ENCODE measurements at regions not wholly inside any gene's neighbourhood (a gene's known extent, or its start where the extent isn't known, plus 50 kb on each side); places are given as distances from the start of the nearest gene placed in this dataset.
A peak's percentile ranks its signal among the peaks of the same experiment; 100 is the strongest.

- no peak for DNase-seq
These were observed 305.1 kb upstream of the RGMB start for GRCh38 chr5:98468188-98468869.

GRCh38 chr5:98470747-98471146, 302.7 kb upstream of the RGMB start:
- DNase-seq: no peak

GRCh38 chr5:98471458-98471857, 302.0 kb upstream of the RGMB start:
- no peak for DNase-seq

GRCh38 chr5:98474216-98474615, 299.2 kb upstream of the RGMB start:
- no peak for DNase-seq

GRCh38 chr5:98474782-98475181, 298.7 kb upstream of the RGMB start:
- DNase-seq: no peak

- no peak for DNase-seq
These were observed 290.9 kb upstream of the RGMB start for GRCh38 chr5:98482321-98483300.

- no peak for DNase-seq
These were observed 290.2 kb upstream of the RGMB start for GRCh38 chr5:98483301-98483685.

GRCh38 chr5:98489021-98489420, 284.4 kb upstream of the RGMB start:
- DNase-seq: no peak

GRCh38 chr5:98490348-98490747, 283.1 kb upstream of the RGMB start:
- no peak for DNase-seq

- DNase-seq: no peak
These were observed 281.2 kb upstream of the RGMB start for GRCh38 chr5:98492258-98492657.

- no peak for DNase-seq
These were observed 276.0 kb upstream of the RGMB start for GRCh38 chr5:98497418-98497817.

- DNase-seq: no peak
These were observed 275.4 kb upstream of the RGMB start for GRCh38 chr5:98498028-98498427.

GRCh38 chr5:98499892-98500291, 273.6 kb upstream of the RGMB start:
- DNase-seq: peak; percentile 16 to 44

- no peak for DNase-seq
These were observed 272.7 kb upstream of the RGMB start for GRCh38 chr5:98500811-98501210.

GRCh38 chr5:98503616-98504015, 269.8 kb upstream of the RGMB start:
- DNase-seq: no peak

- DNase-seq: no peak
These were observed 269.0 kb upstream of the RGMB start for GRCh38 chr5:98504505-98504904.

GRCh38 chr5:98510143-98510985, 263.1 kb upstream of the RGMB start:
- DNase-seq: peak in 1 of 2 experiments; percentile 20

- no peak for DNase-seq
These were observed 260.1 kb upstream of the RGMB start for GRCh38 chr5:98513380-98513779.

- DNase-seq: no peak
These were observed 259.2 kb upstream of the RGMB start for GRCh38 chr5:98514215-98514614.

- DNase-seq: no peak
These were observed 256.8 kb upstream of the RGMB start for GRCh38 chr5:98516701-98517100.

- DNase-seq: no peak
These were observed 255.7 kb upstream of the RGMB start for GRCh38 chr5:98517560-98518366.

GRCh38 chr5:98518754-98519153, 254.7 kb upstream of the RGMB start:
- DNase-seq: no peak
